G401 (cell line): ENCODE measurements at regions not wholly inside any gene's neighbourhood (a gene's known extent, or its start where the extent isn't known, plus 50 kb on each side); places are given as distances from the start of the nearest gene placed in this dataset.

ENCODE experiments used
- DNase-seq: peaks from one replicate; pipeline ENCODE4 v3.0.0-alpha.2; 2015; ENCODE audit warnings: low spot score
- in situ Hi-C: cut with HindIII; loops from 2 replicates; pipeline ENCODE4 v1.10.0; 2016; ENCODE audit warnings: low sequenced_read_pairs, mixed read lengths

DNA sequence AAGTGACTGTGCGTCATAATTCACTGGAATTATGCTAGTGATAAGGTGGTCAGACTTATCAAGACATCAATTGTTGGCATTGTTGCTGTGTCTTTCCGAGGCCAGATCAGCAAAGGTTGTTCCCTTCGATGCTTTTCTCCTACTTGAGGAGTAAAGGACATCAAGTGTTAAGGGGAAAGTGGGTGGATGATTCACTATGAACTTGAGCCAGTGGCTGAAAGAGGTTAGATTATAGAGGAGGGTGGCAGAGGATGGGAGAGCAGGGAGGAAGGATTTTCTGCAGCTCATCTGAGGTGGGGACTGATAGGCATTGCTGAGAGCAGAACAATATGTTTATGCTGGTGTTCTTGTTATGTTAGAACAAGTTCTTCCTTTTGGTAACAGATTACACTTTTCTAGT lies 131.4 kb upstream of the AGR3 start:
- no peak for DNase-seq
- in situ Hi-C loops, result no loop called here

DNA sequence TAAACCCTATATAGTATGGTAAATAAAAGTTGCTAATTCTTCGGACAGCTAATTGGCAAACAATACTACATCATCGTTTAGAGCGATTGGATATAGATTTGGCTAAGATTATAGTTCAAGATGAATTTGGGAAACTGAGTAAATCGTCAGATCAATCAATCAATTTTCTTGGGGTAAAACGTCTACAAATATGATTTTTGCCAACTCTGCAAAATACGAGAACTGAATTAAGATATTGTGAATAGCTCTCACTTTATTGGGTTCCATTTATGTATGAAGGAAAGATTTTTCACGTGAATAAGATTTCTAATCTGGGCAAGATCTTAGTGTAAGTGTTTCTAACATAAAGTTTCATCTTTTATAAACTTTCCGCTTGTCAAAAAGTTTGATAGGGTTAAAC lies 132.9 kb upstream of the AGR3 start:
- DNase-seq, result no peak
- in situ Hi-C loops, result no loop called here

DNA sequence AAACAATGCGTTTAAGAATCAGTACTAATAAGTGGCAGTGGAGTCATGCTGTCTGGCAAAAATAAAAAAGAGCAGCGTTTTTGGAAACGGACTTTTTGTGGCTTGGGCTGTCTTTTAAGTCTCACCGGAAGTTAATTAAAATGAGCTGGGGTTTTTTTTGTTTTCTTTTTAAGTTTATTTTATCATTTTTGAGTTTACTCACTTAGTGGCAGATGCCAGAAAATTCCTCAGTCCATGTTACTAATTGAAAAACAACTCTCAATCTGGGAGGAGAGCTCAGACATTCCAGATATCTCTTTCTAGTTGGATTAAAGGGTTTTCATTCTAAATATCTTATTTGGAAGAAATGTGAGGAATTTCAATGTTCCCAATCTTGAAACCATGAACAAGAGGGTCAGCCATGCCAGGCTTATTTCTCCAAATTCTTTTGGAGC lies 133.8 kb upstream of the AGR3 start:
- in situ Hi-C loops, result no loop called here
- DNase-seq, result no peak

GRCh38 chr7:17016402-17017010 lies 134.7 kb upstream of the AGR3 start:
- DNase-seq, result no peak
- in situ Hi-C loops, result no loop called here

DNA sequence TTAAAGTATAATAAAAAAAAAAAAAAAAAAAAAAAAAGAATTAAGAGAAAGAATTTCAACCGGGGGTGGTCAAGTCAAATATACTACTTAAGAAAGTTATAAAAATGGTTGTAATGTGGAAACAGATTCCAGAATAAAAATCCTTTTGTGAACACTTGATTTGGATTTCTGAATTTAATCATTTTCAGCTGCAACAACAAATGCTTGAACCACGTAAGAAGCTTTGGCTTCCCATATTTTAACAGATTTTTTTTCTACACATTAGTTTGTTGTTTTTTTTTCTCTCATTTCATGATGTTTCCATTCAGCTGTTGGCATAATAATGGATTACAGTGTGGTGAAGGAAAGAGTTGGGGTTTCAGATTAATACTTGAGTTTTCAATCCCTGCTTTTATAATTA lies 137.3 kb upstream of the AGR3 start:
- in situ Hi-C loops, result no loop called here

GRCh38 chr7:17020250-17020649 lies 138.5 kb upstream of the AGR3 start:
- in situ Hi-C loops, result no loop called here
- DNase-seq, result no peak

More for the DNA sequence above, 137.3 kb upstream of the AGR3 start:
- no peak for DNase-seq

DNA sequence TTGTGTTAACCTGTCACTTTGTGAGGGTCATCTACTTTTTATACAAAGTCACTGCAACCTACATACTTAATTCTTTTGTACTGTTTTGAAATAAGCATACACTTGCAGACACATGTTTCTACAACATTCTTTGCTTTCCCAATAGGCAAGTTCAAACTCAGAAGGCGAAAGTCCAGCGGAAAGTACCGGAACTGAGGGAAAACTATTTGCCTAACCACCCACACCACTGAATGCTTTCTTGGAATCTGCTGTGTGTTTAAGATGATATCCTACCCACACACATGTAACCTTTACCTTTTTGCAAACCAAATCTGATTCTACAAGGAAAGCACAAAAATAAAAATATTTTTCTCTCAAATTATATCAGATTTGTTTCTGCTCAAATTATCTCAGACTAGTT lies 139.4 kb upstream of the AGR3 start:
- in situ Hi-C loops, result no loop called here
- no peak for DNase-seq

DNA sequence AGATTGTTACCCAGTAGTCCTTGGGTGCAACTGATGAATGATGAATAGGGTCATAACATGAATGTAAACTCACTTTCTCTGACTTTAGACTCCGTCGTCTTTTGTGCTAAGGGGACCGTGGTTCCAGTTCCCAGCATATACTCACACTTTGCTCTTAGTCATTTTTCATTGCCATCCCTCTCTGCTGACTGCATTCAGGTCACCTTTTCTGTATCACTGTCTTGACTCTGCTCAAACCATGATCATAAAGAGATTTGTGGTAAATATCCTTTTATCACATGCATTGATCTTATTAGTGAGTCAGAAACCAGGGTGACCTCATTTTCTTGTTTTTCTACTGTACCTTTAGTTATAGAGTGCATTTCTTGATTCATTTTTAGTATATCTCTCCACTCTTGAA lies 141.1 kb upstream of the AGR3 start:
- DNase-seq, result no peak
- in situ Hi-C loops, result no loop called here

GRCh38 chr7:17026269-17026668 lies 144.5 kb upstream of the AGR3 start:
- DNase-seq, result no peak
- in situ Hi-C loops, result no loop called here

GRCh38 chr7:17027143-17027788 lies 145.5 kb upstream of the AGR3 start:
- in situ Hi-C loops, result no loop called here
- DNase-seq, result no peak

- in situ Hi-C loops, result no loop called here
- DNase-seq, result no peak
Observed at GRCh38 chr7:17027789-17028152, 146.0 kb upstream of the AGR3 start.

GRCh38 chr7:17029150-17029549 lies 147.4 kb upstream of the AGR3 start:
- DNase-seq, result no peak
- in situ Hi-C loops, result no loop called here

GRCh38 chr7:17030559-17030958 lies 148.8 kb upstream of the AGR3 start:
- DNase-seq, result no peak
- in situ Hi-C loops, result no loop called here

GRCh38 chr7:17031906-17032551 lies 150.2 kb upstream of the AGR3 start:
- in situ Hi-C loops, result no loop called here
- no peak for DNase-seq

- in situ Hi-C loops, result no loop called here
- peak; percentile 5 for DNase-seq
Observed at GRCh38 chr7:17033245-17033644, 151.5 kb upstream of the AGR3 start.

GRCh38 chr7:17036584-17036983 lies 154.8 kb upstream of the AGR3 start:
- DNase-seq, result no peak
- in situ Hi-C loops, result no loop called here

GRCh38 chr7:17037356-17037755 lies 155.6 kb upstream of the AGR3 start:
- in situ Hi-C loops, result no loop called here

DNA sequence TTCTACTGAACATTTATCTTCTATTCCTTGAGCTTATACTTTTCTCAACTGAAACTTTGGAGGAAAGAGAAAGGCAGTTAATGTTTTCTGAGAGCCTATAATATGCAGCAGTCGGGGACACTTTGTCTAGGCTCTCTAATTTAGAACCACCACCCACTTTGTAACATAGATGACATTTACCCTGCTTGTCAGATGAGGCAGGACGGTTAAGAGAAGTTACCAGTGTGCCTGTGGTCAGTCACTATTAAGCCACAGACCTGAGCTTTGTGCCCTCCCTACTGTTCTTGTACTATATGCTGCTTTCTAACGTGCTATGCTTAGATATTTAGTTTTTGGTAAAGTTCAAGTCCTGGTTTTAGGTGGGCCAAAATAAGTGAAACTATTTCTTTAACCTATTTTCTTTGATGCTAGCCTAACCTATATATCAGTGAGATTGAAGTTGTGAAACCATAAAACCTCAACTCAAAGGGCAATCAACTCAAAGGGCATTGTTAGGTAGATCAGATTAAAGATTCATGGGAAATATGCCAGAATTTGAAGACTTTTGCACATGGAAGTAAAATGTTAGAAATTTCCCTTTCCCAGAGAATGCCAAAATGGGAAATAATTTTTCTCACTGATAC lies 156.5 kb upstream of the AGR3 start:
- in situ Hi-C loops, result no loop called here
- no peak for DNase-seq

More at GRCh38 chr7:17037356-17037755, 155.6 kb upstream of the AGR3 start:
- DNase-seq, result no peak

GRCh38 chr7:17038783-17039170 lies 157.0 kb upstream of the AGR3 start:
- no peak for DNase-seq
- in situ Hi-C loops, result no loop called here

DNA sequence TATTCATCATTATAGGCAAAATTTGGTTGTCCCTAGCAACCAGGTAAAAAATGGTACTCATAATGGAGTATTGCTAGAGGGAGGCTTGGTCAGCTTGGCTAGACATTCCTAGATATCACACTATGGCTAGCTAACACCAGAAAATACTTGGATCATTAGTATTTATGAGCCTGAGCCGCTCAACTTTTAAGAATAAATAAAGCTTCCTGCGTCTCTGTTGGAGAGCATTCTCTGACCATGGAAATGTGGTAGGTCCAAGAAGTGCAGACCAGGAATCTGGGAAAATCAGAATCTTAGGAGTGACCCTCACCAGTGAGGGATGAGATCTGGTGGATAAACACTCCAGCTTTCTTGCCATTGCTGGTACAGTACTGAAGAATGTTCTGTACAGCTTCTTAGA lies 157.6 kb upstream of the AGR3 start:
- in situ Hi-C loops, result no loop called here
- DNase-seq, result no peak
